H9 (cell line): ENCODE measurements at regions not wholly inside any gene's neighbourhood (a gene's known extent, or its start where the extent isn't known, plus 50 kb on each side); places are given as distances from the start of the nearest gene placed in this dataset.

ENCODE experiments used
- DNase-seq: peaks from one replicate; pipeline ENCODE4 v3.0.0-alpha.2; 2017
- H2AFZ ChIP-seq: one replicate; pipeline ENCODE4 v1.6.1; 2013; ENCODE audit warnings: mild to moderate bottlenecking, low read length, control low read depth, moderate library complexity
- H2AK5ac ChIP-seq: 2 replicates; pipeline ENCODE4 v1.6.1; 2013; ENCODE audit warnings: low read length, control low read depth, mixed read lengths; ENCODE audit not compliant: insufficient read length
- H2BK120ac ChIP-seq: one replicate; pipeline ENCODE4 v1.6.1; 2013; ENCODE audit warnings: low read depth, mild to moderate bottlenecking, low read length, control low read depth, inconsistent platforms; ENCODE audit not compliant: poor library complexity, severe bottlenecking
- H2BK12ac ChIP-seq: 2 replicates; pipeline ENCODE4 v1.6.1; 2013; ENCODE audit warnings: low read length, control low read depth, mixed read lengths, low read depth; ENCODE audit not compliant: insufficient read length
- H2BK15ac ChIP-seq: 2 replicates; pipeline ENCODE4 v1.6.1; 2013; ENCODE audit warnings: low read depth, low read length, control low read depth
- H2BK20ac ChIP-seq: one replicate; pipeline ENCODE4 v1.6.1; 2013; ENCODE audit warnings: low read depth, mild to moderate bottlenecking, low read length, control low read depth, inconsistent platforms; ENCODE audit not compliant: poor library complexity, severe bottlenecking
- H2BK5ac ChIP-seq: 2 replicates; pipeline ENCODE4 v1.6.1; 2013; ENCODE audit warnings: low read length, control low read depth, mixed read lengths; ENCODE audit not compliant: insufficient read length
- H3K14ac ChIP-seq: 2 replicates; pipeline ENCODE4 v1.6.1; 2013; ENCODE audit warnings: low read length, control low read depth; ENCODE audit not compliant: insufficient read depth
- H3K18ac ChIP-seq: 2 replicates; pipeline ENCODE4 v1.6.1; 2013; ENCODE audit warnings: low read depth, mild to moderate bottlenecking, mixed read lengths, low read length, control low read depth; ENCODE audit not compliant: insufficient read length
- H3K23ac ChIP-seq: 2 replicates; pipeline ENCODE4 v1.6.1; 2013; ENCODE audit warnings: low read length, control low read depth, mixed read lengths, low read depth; ENCODE audit not compliant: insufficient read length
- H3K23me2 ChIP-seq: 2 replicates; pipeline ENCODE4 v1.6.1; 2013; ENCODE audit warnings: low read depth, mild to moderate bottlenecking, mixed read lengths, low read length, control low read depth; ENCODE audit not compliant: insufficient read length, poor library complexity, severe bottlenecking
- H3K27ac ChIP-seq: 2 replicates; pipeline ENCODE4 v1.5.1; 2013; ENCODE audit warnings: low read length, control low read depth, mixed read lengths, low read depth; ENCODE audit not compliant: insufficient read length
- H3K27me3 ChIP-seq: 2 replicates; pipeline ENCODE4 v1.6.1; 2013; ENCODE audit warnings: low read length, control low read depth, inconsistent platforms; ENCODE audit not compliant: insufficient read depth
- H3K4ac ChIP-seq: 2 replicates; pipeline ENCODE4 v1.6.1; 2013; ENCODE audit warnings: low read depth, mild to moderate bottlenecking, control low read depth, inconsistent platforms, low read length, moderate library complexity
- H3K4me1 ChIP-seq: 2 replicates; pipeline ENCODE4 v1.6.1; 2013; ENCODE audit warnings: low read length, control low read depth, inconsistent platforms; ENCODE audit not compliant: insufficient read depth
- H3K4me2 ChIP-seq: 2 replicates; pipeline ENCODE4 v1.6.1; 2013; ENCODE audit warnings: low read length, control low read depth, mixed read lengths; ENCODE audit not compliant: insufficient read length, insufficient read depth
- H3K56ac ChIP-seq: 2 replicates; pipeline ENCODE4 v1.6.1; 2013; ENCODE audit warnings: low read depth, mild to moderate bottlenecking, mixed read lengths, low read length, control low read depth; ENCODE audit not compliant: insufficient read length
- H3K79me1 ChIP-seq: 2 replicates; pipeline ENCODE4 v1.6.1; 2013; ENCODE audit warnings: low read depth, mild to moderate bottlenecking, moderate library complexity, low read length, control low read depth, inconsistent platforms; ENCODE audit not compliant: insufficient read depth, poor library complexity, severe bottlenecking
- H3K79me2 ChIP-seq: 2 replicates; pipeline ENCODE4 v1.6.1; 2013; ENCODE audit warnings: low read length, control low read depth, inconsistent platforms; ENCODE audit not compliant: insufficient read depth
- H3K9ac ChIP-seq: 2 replicates; pipeline ENCODE4 v1.6.1; 2013; ENCODE audit warnings: low read length, control low read depth, mixed read lengths; ENCODE audit not compliant: insufficient read length; ENCODE audit errors: extremely low read depth
- H3K9me3 ChIP-seq: one replicate; pipeline ENCODE4 v1.6.1; 2013; ENCODE audit warnings: low read depth, low read length, inconsistent platforms; ENCODE audit not compliant: control insufficient read depth
- H3T11ph ChIP-seq: one replicate; pipeline ENCODE4 v1.6.1; 2013; ENCODE audit warnings: mild to moderate bottlenecking, low read length, control low read depth, inconsistent platforms
- H4K20me1 ChIP-seq: one replicate; pipeline ENCODE4 v1.6.1; 2013; ENCODE audit not compliant: control insufficient read depth, insufficient read length, insufficient read depth
- H4K5ac ChIP-seq: 2 replicates; pipeline ENCODE4 v1.6.1; 2013; ENCODE audit warnings: low read depth, mild to moderate bottlenecking, mixed read lengths, low read length, control low read depth; ENCODE audit not compliant: insufficient read length
- H4K8ac ChIP-seq: replicated peaks from 2 replicates; pipeline ENCODE4 v1.6.1; 2013; ENCODE audit warnings: low read length, control low read depth, mixed read lengths, low read depth; ENCODE audit not compliant: insufficient read length
- H4K91ac ChIP-seq: 2 replicates; pipeline ENCODE4 v1.6.1; 2013; ENCODE audit warnings: low read depth, mild to moderate bottlenecking, moderate library complexity, mixed read lengths, low read length, control low read depth; ENCODE audit not compliant: insufficient read length
- H3K27ac Mint-ChIP-seq, 3 experiments: 2 replicates in 2 of 3; 3 replicates in 1 of 3; pipeline ENCODE4 v1.8.0; 2020 to 2021; ENCODE audit warnings: mixed read lengths in 3 of 3, mild to moderate bottlenecking in 1 of 3, moderate library complexity in 1 of 3
- H3K27me3 Mint-ChIP-seq: 2 replicates; pipeline ENCODE4 v1.8.0; 2021; ENCODE audit warnings: low read depth, mild to moderate bottlenecking, moderate library complexity, mixed read lengths
- H3K36me3 Mint-ChIP-seq, 3 experiments: 2 replicates in 2 of 3; 3 replicates in 1 of 3; pipeline ENCODE4 v1.8.0; 2020 to 2021; ENCODE audit warnings: low read depth in 3 of 3, mixed read lengths in 3 of 3; ENCODE audit not compliant: insufficient read depth in 1 of 3
- H3K4me1 Mint-ChIP-seq, 2 experiments: 2 replicates each; pipeline ENCODE4 v1.8.0; 2020; ENCODE audit warnings: mixed read lengths in 2 of 2
- H3K4me3 Mint-ChIP-seq, 2 experiments: 2 replicates in 1 of 2; 3 replicates in 1 of 2; pipeline ENCODE4 v1.8.0; 2020 to 2021; ENCODE audit warnings: mild to moderate bottlenecking in 2 of 2, mixed read lengths in 2 of 2, moderate library complexity in 1 of 2
- H3K9me3 Mint-ChIP-seq, 2 experiments: 2 replicates in 1 of 2; 3 replicates in 1 of 2; pipeline ENCODE4 v1.8.0; 2020; ENCODE audit warnings: mild to moderate bottlenecking in 2 of 2, mixed read lengths in 2 of 2, moderate library complexity in 1 of 2
- WGBS: extraction: QIAGEN DNeasy Blood & Tissue Kit; methylation state at CpG from one replicate; pipeline ENCODE4 v1.1.7; 2013; ENCODE audit warnings: missing lambda C conversion rate, low lambda C conversion rate, mixed read lengths; ENCODE audit not compliant: insufficient read length; ENCODE audit errors: extremely low coverage; 5-methylcytosine and 5-hydroxymethylcytosine counted together
- TF ChIP-seq, protein P1 (sequence below): fragments of 200-600 bp; sonication (generic); conservative IDR thresholded peaks from 3 replicates; pipeline ENCODE4 v1.8.0; 2021; ENCODE audit warnings: antibody characterized with exemption, mild to moderate bottlenecking

GRCh38 chr20:61024390-61024789 is 227.7 kb upstream of the CDH4 start:
- Histone ChIP-seq H3K4me2 (no peak overlapping the region), H4K91ac (no peak overlapping the region), H4K20me1 (no peaks in the 10 kb centered on the region), H3T11ph (no peak overlapping the region), H3K14ac (no peak overlapping the region), H2BK15ac (no peak overlapping the region), H2BK20ac (no peak overlapping the region), H3K79me1 (no peaks in the 10 kb centered on the region), H3K79me2 (no peaks in the 10 kb centered on the region), H3K23me2 (no peaks in the 10 kb centered on the region), H3K27me3 (no peaks in the 10 kb centered on the region), H4K8ac (no peak overlapping the region), H3K23ac (no peak overlapping the region), H3K27ac (no peak overlapping the region), H3K56ac (no peak overlapping the region), H2BK120ac (no peak overlapping the region), H3K4me1 (no peaks in the 10 kb centered on the region), H3K9ac (no peak overlapping the region), H2AK5ac (no peak overlapping the region), H3K18ac (no peak overlapping the region), H3K9me3 (no peaks in the 10 kb centered on the region), H2BK5ac (no peak overlapping the region), H2AFZ (no peak overlapping the region), H3K4ac (no peak overlapping the region), H4K5ac (no peak overlapping the region), H2BK12ac (no peak overlapping the region)
- H3K27ac Mint-ChIP-seq: no peak overlapping the region
- H3K4me1 Mint-ChIP-seq: no peaks in the 10 kb centered on the region
- no peak for DNase-seq
- peaks cover 0 to 4% (median 0%) of the 10 kb centered on the region in 3 experiments; a peak in 1 of 7 replicates for H3K36me3 Mint-ChIP-seq
- no peak overlapping the region for H3K4me3 Mint-ChIP-seq
- H3K9me3 Mint-ChIP-seq: peaks cover 20 to 25% of the 10 kb centered on the region in 2 experiments; a peak in 4 of 5 replicates
- no CpG with 5 or more reads among the region's 11 CpGs for WGBS
- TF ChIP-seq, protein P1, sequence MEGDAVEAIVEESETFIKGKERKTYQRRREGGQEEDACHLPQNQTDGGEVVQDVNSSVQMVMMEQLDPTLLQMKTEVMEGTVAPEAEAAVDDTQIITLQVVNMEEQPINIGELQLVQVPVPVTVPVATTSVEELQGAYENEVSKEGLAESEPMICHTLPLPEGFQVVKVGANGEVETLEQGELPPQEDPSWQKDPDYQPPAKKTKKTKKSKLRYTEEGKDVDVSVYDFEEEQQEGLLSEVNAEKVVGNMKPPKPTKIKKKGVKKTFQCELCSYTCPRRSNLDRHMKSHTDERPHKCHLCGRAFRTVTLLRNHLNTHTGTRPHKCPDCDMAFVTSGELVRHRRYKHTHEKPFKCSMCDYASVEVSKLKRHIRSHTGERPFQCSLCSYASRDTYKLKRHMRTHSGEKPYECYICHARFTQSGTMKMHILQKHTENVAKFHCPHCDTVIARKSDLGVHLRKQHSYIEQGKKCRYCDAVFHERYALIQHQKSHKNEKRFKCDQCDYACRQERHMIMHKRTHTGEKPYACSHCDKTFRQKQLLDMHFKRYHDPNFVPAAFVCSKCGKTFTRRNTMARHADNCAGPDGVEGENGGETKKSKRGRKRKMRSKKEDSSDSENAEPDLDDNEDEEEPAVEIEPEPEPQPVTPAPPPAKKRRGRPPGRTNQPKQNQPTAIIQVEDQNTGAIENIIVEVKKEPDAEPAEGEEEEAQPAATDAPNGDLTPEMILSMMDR: no peak
- peaks cover 54% of the 10 kb centered on the region for H3K27me3 Mint-ChIP-seq
